Endothelial cell of hepatic sinusoid (primary cell): ENCODE measurements at regions not wholly inside any gene's neighbourhood (a gene's known extent, or its start where the extent isn't known, plus 50 kb on each side); places are given as distances from the start of the nearest gene placed in this dataset.
"Not testable (repeated sequence)": the region's sequence is repeated elsewhere in the genome, so short reads cannot be mapped to it uniquely, and the experiment has no call there.

Source experiments
- in situ Hi-C: cut with HindIII; loops from 2 replicates; pipeline ENCODE4 v1.10.0; 2017; ENCODE audit warnings: low sequenced_read_pairs

- in situ Hi-C loops, result no loop called here
These were observed 805.1 kb downstream of the NR2F1-AS1 start for GRCh38 chr5:92775711-92776615.

DNA sequence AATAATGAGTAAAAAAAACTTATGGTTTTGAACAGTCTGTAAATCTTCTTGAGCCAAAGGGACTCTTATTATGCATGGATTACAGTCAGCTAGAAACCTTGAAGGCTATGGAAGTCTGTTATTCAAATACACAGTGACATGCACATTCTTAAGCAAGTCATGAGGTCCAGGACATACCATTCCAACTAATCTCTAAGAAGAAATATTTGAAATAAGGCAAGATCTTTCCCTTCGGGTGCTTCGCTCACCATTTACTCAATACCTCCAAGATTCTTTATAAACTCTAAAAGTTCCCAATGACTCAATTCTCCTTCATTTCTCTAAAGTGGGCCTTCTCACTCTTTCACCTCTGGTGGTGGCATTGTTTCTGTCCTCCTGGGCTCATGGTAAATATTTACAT is 811.0 kb downstream of the NR2F1-AS1 start:
- in situ Hi-C loops, result no loop called here

- in situ Hi-C loops, result no loop called here
These were observed 819.4 kb downstream of the NR2F1-AS1 start for GRCh38 chr5:92761585-92761984.

DNA sequence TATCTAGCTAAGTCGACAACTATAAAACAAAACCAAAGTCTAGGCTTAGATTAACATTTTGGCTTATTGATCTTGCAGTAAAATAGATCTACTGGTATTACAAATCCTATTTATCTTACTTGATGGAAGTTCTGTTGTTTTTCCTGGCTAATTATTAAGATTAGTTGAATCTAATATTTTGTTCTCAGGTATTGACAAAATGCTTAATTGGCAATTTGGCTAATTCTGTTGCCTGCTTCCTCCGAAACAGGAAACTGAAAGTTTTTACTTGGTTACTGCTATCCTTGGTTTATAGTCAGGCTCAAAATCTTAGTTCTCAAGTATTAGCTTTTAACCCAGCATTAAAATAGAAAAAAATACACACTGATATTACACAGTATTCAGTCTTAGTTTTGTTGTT is 820.5 kb downstream of the NR2F1-AS1 start:
- in situ Hi-C loops, result no loop called here

DNA sequence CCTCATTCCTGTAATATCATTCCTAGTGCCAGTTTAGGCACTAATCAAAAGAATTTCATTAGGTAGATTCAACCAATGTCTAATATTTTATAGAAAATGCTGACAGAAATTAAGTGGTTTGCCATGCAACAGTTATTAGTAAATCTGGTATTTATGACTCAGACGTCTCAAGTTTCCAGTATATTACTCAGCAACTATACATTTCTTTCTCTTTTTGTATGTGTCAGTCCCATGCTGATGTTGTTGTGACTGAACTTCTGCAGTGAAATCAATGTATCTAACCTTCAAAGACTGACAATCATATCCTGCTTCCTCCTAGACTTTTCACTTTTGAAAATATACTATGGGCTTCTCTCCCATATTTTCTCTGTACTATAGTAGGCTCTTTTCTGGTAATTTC is 822.5 kb downstream of the NR2F1-AS1 start:
- in situ Hi-C loops, result no loop called here

GRCh38 chr5:92749943-92750342 is 831.1 kb downstream of the NR2F1-AS1 start:
- in situ Hi-C loops, result no loop called here

DNA sequence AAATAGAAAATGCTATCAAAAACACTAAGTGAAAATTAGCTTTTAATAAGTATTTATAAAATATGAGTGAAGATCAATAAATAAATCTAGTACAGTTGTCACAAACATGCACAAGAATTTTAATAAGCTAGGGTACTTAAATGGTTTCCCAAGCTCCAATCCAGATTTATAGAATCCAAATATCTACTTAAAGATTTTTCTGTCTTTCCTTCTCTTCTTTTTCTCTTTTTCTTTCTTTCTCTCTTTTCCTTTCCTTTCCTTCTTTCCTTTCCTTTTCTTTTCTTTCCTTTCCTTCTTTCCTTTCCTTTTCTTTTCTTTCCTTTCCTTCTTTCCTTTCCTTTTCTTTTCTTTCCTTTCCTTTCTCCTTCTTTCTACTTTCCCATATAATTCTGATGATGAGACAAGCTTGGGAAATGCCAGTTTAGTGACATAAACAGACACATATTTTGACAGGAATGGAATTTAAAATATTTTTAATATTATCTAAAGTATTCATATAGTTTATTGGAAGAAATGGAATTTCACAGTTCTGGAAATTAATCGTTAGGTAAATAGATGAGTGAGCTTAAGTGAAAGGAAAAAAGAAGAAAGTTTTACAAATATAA is 832.8 kb downstream of the NR2F1-AS1 start:
- in situ Hi-C loops, result no loop called here

GRCh38 chr5:92741906-92742305 is 839.1 kb downstream of the NR2F1-AS1 start:
- in situ Hi-C loops, result no loop called here

DNA sequence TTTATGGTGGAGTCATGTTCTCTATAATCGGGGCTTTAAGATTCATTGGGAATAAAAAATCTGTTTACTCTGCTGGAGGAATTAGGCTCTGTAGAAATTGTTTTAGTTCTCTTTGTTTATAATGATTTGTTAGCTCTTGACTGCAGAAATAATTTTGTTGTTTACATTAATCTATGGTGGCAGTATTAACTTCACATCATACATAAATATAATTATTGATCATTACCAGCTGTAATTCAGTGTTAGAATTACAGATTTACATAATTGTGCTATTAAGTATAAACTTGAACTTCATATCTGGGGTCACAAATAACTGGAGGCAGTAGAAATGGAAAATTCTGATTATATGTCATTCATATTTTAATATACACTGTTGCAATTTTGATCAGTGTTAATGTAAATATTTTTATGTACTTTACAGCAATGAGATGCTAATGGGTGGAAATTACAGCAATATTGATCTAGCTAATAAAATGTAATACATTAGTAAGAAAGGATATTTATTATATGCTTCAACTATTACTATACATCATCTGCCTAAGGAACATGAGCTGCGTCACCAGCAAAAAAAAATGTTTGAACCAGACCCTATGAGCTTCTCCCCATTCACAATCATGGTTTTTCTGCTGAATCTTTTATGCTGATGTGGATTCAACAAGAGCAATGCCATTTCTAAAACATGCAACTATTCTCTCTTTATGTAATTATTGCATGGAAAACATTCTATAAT is 846.6 kb downstream of the NR2F1-AS1 start:
- in situ Hi-C loops, result no loop called here

- in situ Hi-C loops, result no loop called here
These were observed 850.5 kb downstream of the NR2F1-AS1 start for GRCh38 chr5:92730486-92730885.

DNA sequence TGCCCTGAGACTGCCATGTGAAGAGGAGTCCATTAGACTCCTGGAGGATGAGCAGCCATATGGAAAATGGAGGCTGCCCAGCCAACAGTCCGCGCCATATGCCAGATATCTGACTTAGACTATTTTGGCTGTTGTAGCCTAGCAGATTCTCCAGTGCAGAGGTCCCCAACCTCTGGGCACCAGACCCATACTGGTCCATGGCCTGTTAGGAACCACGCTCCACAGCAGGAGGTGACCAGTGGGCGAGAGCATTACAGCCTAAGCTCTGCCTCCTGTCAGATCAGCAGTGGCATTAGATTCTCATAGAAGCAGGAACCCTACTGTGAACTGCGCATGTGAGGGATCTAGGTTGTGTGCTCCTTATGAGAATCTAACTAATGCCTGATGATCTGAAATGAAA is 851.9 kb downstream of the NR2F1-AS1 start:
- in situ Hi-C loops, result no loop called here

- in situ Hi-C loops, result no loop called here
These were observed 865.0 kb downstream of the NR2F1-AS1 start for GRCh38 chr5:92715946-92716520.

DNA sequence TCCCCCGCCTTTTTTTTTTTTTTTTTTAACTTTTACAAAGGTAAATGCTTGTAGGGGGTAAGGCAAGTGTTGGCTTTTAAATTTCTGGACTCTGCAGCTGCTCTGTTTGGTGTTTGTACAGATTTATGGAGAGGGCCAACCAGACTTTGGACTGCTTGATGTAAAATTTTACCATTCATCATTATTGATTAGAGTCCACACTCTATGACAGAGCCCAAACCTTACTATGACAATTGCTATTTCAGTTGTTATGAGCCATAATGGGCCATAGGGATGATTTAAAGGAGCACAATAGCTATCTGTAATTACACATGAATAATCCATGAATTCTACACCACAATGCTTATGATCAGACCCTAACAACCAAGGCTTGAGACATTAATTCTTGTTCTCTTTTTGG is 867.2 kb downstream of the NR2F1-AS1 start:
- in situ Hi-C loops, result no loop called here

GRCh38 chr5:92713335-92713743 is 867.7 kb downstream of the NR2F1-AS1 start:
- in situ Hi-C loops, result no loop called here

GRCh38 chr5:92711956-92712355 is 869.1 kb downstream of the NR2F1-AS1 start:
- in situ Hi-C loops, result no loop called here

GRCh38 chr5:92704590-92704989 is 876.4 kb downstream of the NR2F1-AS1 start:
- in situ Hi-C loops, result no loop called here

DNA sequence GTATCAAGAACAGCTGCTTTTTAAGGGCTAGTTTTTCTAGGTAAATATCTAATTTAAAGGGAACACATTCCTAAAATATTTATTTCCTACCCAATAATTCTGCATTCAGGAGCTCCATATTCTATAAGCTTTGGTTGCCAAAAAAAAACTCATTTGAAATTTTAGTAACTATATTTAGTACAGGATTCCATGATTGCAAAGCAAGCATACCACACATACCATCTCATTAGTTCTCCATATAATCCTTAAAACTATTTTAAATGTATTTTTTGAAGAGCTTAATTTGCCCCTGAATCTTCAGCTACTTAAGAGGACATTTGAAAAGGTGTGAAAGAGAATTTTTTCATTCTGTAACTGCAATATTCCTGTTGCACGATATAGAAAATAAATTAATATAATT is 877.0 kb downstream of the NR2F1-AS1 start:
- in situ Hi-C loops, result no loop called here

GRCh38 chr5:92695123-92696003 is 885.7 kb downstream of the NR2F1-AS1 start:
- in situ Hi-C loops, result no loop called here

DNA sequence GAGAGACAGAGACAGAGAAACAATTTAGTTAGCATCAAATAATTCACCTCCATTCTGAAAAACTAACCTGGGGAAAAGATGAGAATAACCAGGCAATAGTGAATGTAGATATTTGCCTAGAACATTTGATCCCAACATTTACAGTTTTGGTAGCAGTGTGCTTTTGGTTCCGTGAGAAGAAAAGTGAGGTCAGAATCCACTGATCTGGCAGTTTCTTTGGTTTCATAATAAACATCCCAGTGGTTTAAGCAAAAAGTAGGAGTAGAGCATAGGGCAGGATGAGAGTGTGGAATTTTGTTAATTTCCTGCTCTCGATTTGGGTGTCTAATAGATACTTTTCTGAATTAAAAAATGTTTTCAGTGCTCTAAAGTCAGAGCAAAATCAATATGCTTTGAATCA is 887.0 kb downstream of the NR2F1-AS1 start:
- in situ Hi-C loops, result no loop called here

DNA sequence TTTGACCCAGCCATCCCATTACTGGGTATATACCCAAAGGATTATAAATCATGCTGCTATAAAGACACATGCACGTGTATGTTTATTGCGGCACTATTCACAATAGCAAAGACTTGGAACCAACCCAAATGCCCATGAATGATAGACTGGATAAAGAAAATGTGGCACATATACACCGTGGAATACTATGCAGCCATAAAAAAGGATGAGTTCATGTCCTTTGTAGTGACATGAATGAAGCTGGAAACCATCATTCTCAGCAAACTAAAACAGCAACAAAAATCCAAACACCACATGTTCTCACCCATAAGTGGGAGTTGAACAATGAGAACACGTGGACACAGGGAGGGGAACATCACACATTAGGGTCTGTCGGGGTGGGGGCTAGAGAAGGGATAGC is 889.1 kb downstream of the NR2F1-AS1 start:
- in situ Hi-C loops, result not testable (repeated sequence)
